D341Med (cell line): ENCODE measurements at regions not wholly inside any gene's neighbourhood (a gene's known extent, or its start where the extent isn't known, plus 50 kb on each side); places are given as distances from the start of the nearest gene placed in this dataset.
A peak's percentile ranks its signal among the peaks of the same experiment; 100 is the strongest.
"Not testable (repeated sequence)": the region's sequence is repeated elsewhere in the genome, so short reads cannot be mapped to it uniquely, and the experiment has no call there.

Experiments used
- DNase-seq: peaks from one replicate; pipeline ENCODE4 v3.0.0; 2012; ENCODE audit warnings: low spot score

DNA sequence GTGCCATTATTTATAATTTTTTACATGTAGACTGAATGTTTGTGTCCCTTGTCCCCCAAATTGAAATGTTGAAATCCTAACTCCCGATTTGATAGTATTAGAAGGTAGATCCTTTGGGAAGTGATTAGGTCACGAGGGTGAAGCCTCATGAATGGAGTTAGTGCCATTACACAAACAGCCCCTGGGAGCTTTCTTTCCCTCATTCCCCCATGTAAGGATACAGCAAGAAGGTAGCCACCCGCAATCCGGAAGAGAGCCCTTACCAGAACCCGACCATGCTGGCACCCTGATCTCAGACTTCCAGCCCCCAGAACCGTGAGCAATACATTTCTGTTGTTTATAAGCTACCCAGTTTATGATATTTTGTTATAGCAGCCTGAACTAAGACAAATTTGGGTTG is 143.2 kb downstream of the NPIPB5 start:
- peak; percentile 7 for DNase-seq

DNA sequence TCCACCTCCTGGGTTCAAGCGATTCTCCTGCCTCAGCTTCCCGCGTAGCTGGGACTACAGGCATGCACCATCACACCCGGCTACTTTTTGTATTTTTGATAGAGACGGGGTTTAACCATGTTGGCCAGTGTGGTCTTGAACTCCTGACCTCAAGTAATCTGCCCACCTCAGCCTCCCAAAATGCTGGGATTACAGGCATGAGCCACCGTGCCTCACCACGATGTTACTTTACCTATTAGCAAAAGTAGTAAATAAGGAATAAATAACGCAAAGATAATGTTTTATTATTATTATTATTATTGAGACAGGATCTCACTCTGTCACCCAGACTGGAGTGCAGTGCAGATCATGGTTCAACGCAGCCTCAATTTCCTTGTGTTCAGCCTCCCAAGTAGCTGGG is 145.9 kb downstream of the NPIPB5 start:
- not testable (repeated sequence) for DNase-seq

DNA sequence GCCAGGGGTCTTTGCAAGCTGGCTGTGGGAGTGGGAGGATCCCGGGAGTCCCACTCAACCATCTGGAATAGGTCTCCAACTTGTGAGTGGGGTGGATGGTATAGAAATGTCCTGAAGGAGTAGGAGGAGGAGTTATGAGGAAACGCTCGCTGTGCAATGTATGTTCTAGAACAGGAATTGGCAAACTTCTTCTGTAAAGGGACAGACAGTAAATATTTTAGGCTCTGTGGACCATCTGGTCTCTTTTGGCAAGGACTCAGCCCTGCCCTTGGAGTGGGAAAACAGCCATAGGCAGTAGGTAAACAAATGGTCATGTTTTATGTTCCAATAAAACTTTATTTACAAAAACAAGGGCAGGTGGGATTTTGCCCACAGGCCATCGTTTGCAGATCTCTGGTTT is 149.2 kb downstream of the NPIPB5 start:
- no peak for DNase-seq

DNA sequence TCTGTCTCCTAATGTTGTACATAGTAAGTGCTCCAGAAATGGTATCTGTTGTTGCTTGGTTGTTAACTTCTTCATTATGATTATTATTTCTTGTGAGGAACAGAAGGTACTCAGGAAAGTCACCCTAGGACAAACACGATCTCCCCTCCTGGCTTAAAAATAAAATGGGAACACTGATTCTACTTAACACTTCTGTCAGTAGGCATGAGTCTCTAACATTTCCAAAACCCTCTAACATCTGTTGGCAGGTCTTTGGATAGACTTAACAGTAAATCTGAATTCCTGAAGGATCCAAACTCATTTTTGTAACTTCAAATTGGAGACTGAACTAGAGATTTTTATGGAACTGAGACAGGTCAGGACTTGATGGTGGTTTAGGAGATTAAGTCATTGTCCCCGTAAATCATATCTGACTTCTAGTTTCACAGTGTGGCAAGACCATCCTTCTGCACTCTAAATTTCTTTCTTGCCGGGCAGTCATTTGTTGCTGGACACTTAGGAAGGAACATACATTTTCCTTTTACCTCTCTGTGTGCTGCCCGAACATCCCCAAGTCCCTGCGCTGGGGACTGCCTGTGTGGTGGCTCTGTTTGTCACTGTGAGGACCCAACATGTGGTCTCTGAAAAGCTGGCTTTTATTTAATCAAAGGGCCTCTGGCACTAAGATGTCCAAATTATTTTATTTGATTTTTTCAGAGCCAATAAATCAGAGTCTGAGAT is 149.9 kb downstream of the NPIPB5 start:
- DNase-seq, result no peak

DNA sequence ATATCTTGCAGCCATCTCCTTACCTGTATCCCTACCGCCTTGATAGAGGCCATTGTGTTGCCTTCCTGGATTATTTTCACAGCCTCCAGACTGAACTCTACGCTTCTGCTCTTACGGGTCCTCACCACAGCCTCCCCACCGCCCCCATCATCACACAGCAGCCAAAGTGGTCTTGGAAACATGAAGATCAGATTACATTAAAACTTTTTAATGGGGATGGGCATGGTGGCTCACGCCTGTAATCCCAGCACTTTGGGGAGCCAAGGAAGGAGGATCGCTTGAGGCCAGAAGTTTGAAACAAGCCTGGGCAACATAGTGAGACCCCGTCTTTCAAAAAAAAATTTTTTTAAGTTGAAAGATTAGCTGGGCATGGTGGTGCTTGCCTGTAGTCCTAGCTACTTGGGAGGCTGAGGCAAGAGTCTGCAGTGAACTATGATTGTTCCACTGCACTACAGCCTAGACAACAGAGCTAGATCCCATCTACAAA is 150.5 kb downstream of the NPIPB5 start:
- DNase-seq, result no peak

DNA sequence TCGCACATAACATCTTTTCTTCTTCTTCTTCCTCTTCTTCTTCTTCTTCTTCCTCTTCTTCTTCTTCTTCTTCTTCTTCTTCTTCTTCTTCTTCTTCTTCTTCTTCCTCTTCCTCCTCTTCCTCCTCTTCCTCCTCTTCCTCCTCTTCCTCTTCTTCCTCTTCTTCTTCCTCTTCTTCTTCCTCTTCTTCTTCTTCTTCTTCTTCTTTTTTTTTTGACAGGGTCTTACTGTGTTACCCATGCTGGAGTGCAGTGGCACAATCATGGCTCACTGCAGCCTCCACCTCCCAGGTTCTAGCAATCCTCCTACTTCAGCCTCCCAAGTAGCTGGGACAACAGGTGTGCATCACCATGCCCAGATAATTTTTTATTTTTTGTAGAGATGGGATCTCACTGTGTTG is 151.0 kb upstream of the HS3ST2 start:
- not testable (repeated sequence) for DNase-seq

DNA sequence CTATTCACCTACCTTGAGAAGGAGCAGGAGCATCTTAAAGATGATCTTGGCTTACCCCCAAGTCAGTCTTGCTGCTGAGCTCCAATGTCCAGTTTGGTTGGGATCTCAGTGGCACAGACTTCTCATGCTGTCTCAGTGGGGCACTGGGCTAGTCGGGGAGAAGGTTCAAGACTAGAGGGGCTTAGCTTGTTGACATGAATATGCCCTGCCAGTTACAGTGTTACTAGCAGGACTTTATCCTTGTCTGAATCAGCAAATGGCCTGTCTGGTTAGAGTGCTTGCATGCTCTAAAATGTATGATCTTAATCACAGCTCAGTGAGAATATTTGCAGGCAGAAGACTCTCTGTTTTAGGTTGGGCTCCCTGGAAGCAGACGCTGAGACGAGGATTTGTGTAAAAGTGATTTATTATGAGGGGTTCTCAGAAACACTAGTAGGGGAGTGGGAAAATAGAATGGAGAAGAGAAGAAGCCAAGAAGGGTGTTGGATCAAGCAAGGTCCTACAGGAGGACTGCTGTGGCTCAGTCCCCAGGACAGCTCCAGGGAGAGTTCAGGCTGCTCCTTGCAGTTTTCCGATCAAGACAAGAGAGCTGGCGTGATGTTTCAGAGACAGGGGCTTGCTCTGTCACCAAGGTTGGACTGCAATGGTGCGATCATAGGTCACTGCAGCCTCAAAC is 150.4 kb upstream of the HS3ST2 start:
- peak; percentile 9 for DNase-seq

DNA sequence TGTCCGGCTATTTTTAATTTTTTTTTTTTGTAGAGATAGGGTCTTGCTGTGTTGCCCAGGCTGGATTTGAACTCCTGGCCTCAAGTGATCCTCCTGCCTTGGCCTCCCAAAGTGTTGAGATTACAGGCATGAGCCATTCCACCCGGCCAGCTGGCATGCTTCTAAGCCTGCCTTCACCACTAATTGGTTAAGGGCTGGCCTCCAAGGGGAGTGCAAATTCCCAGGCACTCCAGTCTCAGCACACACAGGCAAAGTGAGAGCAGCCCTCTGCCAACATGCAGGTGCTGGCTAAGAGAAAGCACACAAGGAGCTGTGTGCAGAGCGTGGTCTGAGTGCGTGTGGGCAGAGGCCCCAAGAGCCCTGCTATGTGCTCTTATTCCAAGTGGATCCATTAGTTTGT is 149.8 kb upstream of the HS3ST2 start:
- peak; percentile 27 for DNase-seq

DNA sequence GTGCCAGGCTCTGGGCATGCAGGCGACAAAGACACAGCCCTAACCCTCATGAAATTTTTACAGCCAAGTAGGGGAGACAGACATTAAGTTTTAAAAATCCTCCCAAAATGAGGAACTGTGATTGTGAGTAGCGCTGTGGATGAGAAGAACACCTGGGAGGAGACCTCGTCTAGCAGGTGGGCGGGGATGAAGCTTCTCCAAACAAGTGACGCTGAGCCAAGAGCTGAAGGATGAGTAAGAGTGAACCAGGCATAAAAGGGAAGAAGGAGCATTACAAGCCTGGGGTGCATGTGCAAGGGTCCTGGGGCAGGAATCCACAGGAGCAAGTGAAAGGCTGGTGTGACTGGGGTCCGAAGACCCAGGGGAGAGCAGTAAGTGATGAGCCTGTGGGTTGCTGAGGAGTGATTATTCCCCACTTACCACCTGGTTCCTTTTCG is 149.4 kb upstream of the HS3ST2 start:
- peak; percentile 31 for DNase-seq

DNA sequence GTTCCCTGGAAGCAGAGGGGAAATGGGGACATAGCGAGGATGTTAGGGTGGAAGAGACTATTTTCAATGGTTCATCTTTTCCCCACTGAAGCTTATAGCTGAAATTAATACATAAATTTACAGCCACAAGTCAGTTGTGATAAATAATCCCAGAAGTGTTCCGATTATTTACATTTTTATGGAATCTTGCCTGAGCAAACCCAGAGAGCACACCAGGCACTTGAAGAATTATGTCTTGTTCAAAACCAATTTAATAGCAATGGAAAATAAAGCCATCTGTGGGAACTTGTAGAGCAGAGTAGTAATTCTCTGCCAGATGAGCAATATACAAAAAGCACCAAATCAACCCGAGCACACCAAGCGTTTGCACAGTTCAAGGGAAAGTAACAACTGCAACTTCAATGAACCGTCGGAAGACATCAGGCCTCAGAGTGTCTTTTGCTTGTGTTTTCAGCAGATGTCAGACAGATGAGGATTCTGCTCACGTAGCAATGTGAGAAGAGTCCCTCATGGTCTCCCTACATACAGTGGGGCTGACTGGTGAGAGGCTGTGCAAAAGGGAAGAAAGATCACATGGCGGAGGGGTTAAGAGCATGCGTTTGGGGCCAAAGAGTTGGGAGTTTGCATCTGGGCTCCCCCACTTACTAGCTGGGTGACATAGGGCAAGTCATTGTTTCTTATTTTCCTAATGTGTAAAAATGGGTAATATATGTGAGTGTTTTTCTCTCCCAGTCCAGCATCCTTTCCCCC is 148.7 kb upstream of the HS3ST2 start:
- peak; percentile 20 for DNase-seq

DNA sequence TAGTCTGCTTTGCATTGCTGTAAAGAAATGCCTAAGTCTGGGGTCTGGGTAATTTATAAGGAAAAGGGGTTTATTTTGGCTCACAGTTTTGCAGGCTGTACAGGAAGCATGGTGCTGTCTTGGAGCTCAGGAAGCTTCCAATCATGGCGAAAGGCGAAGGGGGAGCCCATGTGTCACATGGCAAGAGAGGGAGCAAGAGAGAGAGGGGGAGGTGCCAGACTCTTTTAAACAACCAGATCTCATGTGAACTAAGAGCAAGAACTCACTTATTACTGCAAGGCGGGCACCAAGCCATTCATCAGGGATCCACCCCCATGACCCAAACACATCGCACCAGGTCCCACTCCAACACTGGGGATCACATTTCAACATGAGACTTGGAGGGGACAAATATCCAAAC is 148.2 kb upstream of the HS3ST2 start:
- no peak for DNase-seq

DNA sequence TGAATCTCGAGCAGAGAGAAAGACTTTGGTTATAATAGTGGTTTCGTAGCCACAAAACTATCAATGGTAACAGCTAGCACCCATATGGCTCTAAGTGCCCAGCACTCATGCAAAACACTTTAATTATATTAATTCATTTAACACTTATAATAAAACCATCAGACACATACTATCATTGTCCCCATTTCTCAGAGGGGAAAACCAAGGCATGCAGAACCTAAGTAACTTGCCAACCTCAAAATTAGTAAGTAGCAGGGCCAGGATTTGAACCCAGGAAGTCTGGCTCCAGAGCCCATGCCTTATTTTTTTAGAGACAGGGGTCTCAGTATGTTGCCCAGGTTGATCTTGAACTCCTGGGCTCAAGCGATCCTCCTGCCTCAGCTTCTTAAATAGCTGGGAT is 145.6 kb upstream of the HS3ST2 start:
- DNase-seq, result no peak

DNA sequence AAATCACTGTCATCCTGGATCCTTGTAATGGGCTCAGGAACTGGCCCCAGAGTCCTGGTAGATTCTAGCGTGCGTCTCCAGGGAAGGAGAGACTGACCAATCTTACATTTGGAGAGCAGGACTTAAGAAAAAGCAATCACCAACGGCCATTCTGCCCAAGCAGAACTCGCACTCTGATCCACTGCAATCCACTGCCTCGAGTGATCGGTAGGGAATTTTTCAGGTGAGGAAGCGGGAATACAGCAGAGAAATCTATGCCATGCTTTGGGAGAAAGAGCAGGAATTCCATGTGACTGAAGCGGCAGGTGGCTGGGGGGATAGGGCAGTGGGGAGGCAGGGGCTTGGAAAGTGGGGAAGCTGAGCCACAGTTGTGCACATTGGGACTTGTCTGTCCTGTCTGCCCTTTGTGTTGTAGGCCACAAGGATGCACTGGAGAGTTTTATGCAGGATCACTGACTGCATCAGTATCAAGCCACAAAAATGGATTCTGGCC is 143.9 kb upstream of the HS3ST2 start:
- DNase-seq, result peak; percentile 27

DNA sequence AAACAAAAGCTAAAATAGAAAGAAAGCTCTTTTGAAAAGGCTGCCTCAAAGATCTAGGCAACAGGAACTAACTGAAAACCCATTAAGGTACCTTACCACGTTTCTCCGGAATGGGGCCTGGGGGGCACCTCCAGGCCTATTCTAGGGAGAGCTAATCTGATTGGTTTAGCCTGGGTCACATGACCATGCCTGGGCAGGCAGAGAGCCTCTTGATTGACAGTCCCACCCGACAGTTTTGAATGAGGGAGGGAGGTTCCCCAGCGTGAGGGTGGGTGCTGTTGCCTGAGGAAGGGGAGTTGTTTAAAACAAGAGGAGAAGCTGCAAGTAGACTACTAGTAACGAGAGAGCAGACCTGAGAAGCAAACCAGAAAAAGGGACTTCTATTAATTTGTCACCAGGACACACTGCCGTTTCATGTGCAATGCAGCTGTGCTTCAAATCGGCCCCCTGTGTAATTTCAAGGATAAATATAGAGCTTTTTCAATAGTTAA is 143.4 kb upstream of the HS3ST2 start:
- peak; percentile 72 for DNase-seq

DNA sequence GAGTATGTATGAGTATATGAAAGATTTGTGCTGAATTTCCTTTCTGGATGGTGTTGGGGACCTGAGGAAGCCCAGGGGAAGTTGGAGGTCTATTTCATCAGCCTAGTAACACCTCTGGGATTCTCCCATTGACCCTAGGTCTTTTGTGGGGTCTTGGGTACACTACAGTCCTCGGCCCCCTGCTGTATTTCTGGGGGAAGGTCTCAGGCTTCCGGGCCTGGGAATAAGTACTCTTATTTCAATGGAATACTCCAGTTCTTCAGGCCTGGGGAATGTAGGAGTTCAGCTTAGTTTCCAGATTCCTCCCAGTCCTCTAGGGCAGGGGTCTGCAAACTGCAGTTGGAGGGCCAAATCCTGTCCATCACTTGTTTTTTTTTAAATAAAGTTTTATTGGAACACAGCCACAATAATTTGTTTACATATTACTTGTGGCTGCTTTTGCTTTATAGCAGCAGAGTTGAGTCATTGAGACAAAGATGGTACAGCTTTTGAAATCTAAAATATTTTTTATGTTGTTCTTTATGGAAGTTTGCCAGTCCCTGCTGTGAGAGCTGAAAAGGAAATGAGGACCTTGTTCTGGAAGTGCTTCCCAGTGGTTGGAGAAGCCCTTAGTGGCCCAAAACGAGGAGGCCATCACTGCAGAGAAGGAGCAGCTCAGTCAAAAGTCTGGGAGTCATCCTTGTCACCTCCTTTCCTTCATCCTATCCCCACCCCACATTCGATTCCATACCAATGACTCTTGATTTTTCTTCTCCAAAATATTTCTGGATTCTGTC is 142.5 kb upstream of the HS3ST2 start:
- DNase-seq, result no peak

DNA sequence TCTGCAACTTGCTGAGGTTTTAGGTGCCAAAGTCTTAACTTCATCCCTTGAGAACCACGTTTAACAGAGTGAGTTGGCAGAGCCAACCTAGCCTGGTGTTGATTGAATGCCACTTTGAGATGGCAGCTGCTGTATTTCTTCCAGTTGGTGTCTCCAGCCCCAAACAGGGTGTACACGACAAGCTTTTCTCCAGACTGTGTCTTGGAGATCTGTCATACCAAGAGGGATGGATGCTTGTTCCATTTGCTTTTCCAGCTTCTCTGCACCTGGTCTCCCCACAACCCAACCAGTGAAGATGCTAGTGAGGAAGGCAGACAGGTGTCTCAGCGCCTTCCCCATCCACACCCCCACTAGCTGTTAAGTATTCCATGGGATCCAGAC is 141.1 kb upstream of the HS3ST2 start:
- DNase-seq, result no peak

DNA sequence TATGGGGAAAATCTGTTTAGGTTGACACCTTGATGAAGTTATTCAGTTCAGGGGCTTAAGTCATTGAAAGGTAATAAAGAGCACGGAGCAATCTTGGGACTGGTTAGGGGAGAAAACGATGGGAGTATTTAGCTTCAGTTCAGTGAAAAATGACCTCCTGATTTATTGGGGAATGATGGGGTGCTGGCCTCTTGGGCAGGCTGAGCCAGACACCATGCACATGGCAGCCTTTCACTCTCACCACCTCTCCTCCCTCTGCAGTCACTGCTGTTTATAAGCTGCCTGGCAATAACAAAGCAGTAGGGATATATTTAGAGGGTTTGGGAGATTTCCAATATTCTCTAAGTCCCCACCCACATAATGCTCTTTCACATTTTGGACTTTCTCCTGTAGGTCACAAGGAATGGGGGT is 140.5 kb upstream of the HS3ST2 start:
- no peak for DNase-seq

DNA sequence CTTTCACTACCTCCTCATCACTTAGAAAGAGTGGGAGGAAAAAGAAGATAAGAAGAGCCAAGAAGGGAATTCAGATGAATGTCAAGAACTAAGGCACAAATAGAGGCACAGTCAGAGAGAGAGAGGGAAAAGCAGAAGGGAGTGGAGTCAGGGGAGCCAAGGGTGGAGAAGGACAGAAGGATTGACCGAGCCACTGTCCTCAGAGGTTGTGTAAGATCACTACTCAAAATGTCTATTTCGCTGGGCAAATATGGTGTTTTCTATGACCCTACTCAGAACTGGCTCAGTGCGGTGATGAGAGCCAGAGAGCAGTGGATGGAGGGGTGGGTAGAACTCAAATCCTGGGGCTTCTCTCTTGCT is 139.2 kb upstream of the HS3ST2 start:
- no peak for DNase-seq

DNA sequence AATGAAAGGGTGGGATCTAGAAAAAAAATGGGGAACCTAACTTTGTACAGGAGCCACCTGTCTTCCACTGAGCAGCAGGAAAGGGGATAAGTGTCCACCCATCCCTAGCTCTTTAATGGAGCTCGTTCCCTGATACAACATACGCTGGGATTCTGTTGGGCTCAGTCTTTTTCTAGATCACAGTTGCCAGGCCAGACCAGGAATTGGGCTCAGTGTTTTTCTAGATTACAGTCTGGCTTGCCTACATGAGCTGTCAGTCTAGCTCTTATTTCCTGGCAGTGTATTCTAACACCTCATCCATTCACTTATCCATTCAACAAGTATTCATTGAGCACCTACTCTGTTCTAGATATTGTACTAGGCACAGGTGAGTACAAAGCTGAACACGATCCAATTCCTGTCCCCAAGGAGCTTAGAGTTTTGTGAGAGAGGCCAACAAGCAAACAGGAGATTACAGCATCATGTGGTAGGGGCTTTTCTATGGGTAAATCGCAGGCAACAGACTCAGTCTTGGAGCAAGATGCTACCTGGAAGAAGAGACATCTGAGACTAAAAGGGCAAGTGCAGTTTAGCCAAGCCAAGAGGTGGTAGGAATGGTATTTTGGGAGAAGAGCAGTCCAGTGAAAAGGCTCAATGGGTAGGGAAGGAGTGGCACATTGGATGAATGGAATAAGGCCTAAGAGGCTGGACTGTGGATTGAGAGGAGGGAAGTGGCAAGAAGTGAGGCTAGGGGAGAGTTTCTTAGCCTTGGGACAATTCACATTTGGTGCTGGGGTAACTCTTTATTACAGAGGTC is 138.0 kb upstream of the HS3ST2 start:
- no peak for DNase-seq

DNA sequence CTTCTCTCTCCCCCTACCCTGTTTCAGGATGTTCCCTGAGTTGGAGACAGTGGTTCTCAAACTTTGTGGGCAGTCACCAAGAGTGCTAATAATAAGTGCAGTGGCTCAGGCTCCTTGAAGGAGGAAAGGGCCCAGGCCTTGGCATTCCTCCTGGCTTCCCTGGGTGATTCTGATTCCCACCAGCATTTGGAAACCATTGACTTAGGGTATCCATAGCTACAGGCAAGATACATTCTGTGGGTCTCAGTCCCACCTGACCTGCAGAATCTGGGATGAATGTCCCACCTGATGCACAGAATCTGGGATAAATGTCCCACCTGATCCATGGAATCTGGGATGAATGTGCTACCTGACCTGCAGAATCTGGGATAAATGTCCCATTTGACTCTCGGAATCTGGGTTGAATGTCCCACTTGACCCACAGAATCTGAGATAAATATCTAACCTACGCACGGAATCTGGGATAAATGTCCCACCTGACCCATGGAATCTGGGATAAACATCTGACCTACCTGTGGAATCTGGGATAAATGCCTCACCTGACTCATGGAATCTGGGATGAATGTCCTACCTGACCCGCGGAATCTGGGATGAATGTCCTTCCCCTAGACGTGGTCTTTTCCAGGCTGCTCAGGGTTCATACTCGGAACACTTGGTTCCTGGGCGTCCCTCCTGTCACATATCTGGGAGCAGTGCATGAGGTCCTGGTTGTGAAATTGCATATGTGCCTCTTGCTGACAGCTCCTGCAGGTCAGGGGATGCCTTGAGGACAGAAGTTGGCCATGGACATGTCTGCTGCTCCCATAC is 136.7 kb upstream of the HS3ST2 start:
- no peak for DNase-seq
